ENCODE measurements at regions not wholly inside any gene's neighbourhood (a gene's known extent, or its start where the extent isn't known, plus 50 kb on each side); places are given as distances from the start of the nearest gene placed in this dataset.

DNA sequence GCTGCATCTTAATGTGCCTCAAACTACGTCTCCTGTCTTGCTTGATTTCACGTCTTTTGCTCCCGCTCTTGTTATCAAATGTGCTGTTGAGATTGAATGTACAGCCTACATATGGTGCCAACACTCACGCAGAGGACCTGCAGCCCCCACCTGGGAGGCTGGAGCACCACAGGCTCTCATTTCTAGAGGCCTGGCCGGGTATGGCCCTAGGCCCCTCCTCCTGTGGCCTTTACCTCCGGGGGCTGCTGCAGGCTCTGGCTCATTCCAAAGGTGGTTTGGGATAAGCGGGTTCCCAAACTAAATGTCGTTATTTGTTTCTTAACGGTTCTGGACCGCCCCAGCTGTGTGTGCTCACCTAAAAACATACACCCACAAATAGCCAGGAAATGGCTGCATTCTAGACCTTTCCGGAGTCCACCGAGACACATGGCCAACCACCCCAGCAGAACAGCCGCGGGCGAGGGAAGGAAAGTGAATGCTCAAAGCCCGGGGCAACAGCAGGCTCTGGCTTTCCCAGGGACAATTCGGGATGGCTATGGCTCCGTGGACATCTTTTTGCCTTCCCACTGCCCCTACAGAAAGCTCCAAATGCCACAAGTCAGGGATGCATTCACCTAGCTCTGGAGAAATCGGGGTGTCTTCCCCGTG, 105.9 kb downstream of the ENGASE start:
- TF ChIP-seq, protein P1, sequence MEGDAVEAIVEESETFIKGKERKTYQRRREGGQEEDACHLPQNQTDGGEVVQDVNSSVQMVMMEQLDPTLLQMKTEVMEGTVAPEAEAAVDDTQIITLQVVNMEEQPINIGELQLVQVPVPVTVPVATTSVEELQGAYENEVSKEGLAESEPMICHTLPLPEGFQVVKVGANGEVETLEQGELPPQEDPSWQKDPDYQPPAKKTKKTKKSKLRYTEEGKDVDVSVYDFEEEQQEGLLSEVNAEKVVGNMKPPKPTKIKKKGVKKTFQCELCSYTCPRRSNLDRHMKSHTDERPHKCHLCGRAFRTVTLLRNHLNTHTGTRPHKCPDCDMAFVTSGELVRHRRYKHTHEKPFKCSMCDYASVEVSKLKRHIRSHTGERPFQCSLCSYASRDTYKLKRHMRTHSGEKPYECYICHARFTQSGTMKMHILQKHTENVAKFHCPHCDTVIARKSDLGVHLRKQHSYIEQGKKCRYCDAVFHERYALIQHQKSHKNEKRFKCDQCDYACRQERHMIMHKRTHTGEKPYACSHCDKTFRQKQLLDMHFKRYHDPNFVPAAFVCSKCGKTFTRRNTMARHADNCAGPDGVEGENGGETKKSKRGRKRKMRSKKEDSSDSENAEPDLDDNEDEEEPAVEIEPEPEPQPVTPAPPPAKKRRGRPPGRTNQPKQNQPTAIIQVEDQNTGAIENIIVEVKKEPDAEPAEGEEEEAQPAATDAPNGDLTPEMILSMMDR (IDR thresholded peaks at IDR 0.05; ENCODE audit: low read depth, low read length) = no peak
- DNase-seq (ENCODE audit: low read depth in 2 of 2) = no peak

DNA sequence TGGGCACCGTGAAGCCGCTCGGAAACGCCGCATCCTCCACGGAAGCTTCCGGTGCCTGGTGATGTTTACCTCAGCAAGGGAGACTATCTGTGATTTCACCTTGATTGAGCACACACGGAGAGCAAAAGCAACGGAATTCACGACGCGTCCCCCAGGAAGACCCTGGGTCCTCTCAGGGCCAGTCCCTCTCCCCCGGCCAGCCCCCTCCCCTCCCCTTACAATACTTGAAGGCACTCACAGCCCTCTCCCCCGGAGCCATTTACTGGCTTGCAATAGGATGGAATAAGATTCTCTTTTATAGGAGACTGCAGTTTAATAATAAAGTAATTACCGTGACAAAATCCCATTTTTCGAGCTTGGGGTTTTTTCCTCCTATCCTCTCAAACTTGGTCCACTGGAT, 104.7 kb downstream of the ENGASE start:
- TF ChIP-seq, protein P1 (IDR thresholded peaks at IDR 0.05; ENCODE audit: low read depth, low read length) = no peak
- no peak for DNase-seq (ENCODE audit: low read depth in 2 of 2)
- H3K4me3 ChIP-seq (replicated peaks in 1 of 2; ENCODE audit: low read depth in 2 of 2, low read length in 2 of 2) = no peak overlapping the region

More for the DNA sequence above, 105.9 kb downstream of the ENGASE start:
- no peak overlapping the region for H3K4me3 ChIP-seq (replicated peaks in 1 of 2; ENCODE audit: low read depth in 2 of 2, low read length in 2 of 2)

DNA sequence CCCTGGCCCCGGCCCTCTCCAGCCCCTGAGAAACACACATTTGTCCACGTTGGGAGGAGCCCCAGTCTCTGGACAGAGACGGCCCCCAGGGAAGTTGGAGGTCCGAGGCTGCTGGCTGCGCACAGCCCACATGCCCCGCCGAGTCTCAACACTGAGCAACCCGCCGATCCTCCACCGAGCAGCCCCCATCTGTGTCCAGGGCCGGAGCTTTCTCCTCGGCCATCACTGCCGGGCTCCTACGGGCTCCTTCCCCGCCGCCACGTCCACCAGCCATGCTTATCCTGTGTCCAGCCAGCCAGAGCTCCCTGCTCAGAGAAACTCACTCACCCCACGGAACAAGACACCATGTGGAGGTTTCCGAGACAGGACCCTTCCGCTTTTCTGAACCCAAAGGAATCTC, 103.3 kb downstream of the ENGASE start:
- H3K4me3 ChIP-seq (replicated peaks in 1 of 2; ENCODE audit: low read depth in 2 of 2, low read length in 2 of 2) = no peak overlapping the region
- no peak for DNase-seq (ENCODE audit: low read depth in 2 of 2)
- TF ChIP-seq, protein P1 (IDR thresholded peaks at IDR 0.05; ENCODE audit: low read depth, low read length) = no peak

DNA sequence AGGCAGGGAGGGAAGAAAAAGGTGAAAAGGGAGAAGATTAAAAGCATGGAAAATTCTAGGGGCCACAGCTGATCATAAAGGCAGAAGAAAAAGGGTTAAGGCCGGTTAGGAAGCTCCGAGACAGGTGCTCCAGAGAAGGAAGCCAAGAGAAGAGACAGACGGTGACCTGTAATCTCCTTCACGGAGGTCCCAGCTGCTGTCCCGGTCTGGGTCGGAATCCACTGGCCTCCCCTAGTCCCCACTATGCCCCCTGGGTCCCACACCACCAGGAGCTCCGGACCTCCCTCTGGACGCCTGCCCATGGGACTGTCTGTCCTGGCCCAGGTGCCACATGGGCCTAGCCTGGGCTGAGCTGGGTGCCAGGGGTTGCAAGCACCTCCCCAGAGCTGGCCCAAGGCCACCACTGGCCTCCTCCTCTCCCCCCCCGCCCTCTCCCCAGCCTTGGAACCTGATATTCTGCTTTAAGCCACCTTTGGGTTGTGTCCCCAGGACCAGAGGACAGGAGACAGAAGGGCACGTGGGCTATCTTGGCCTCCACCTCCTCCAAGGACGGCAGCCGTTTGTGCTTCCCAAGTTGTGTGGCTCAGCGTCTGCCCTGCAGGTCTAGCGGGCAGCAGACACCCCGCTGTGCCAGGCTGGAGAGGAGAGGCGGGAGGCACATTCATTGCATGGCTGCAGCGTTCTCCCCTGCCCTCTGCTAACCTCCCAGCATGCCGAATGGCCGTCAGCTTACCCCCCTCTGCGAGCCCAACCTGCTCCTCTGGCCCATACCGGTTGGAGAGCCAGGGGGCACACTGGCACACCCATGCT, 102.4 kb downstream of the ENGASE start:
- DNase-seq (ENCODE audit: low read depth in 2 of 2) = no peak
- TF ChIP-seq, protein P1 (IDR thresholded peaks at IDR 0.05; ENCODE audit: low read depth, low read length) = no peak
- no peak overlapping the region for H3K4me3 ChIP-seq (replicated peaks in 1 of 2; ENCODE audit: low read depth in 2 of 2, low read length in 2 of 2)

DNA sequence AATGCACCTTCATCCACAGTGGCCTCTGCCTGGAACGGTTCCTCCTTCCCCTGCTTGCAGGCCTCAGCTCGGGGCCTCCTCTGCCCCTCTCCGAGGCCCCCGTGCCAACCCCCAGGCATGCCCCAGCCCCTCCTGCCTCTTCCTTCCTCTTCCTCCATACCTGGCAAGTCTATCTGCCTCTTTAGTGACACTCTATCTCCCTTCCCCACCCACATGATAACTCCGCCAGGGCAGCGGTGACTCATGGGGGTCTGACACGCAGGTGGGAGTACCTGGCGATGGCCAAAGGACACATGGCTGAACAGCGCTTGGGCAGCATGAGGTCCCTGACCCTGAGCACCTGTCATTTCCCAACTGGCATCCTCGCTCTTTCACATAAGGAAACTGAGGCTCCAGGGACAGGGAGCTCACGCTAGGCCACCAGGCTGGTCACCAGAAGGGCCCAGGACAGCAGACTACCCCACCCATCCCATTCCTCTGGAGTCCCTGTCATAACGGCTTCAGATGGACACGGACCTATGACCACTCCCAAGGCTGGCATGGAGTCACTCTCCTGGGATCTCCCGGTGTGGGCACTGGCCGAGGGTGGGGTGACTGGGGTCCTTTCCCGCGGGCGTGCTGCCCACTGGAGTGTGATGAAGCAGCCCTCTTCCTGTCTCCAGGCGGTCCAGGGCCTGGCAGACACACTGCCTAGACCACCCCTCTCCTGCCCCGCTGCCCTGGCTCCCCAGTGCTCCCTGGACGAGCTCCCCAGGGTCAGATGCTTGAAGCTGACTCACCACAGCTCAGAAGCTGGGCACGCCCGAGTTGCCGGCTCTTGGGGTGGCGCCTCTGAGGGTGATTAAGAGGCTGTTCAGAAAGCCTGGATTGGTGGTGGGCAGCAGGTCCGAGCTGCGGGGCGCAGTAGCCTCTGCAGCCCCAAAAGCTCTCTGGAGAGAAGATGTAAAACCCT, 100.6 kb downstream of the ENGASE start:
- peak in 1 of 2 donors; percentile 20 for DNase-seq (ENCODE audit: low read depth in 2 of 2)
- TF ChIP-seq, protein P1 (IDR thresholded peaks at IDR 0.05; ENCODE audit: low read depth, low read length) = no peak
- H3K4me3 ChIP-seq (replicated peaks in 1 of 2; ENCODE audit: low read depth in 2 of 2, low read length in 2 of 2) = no peak overlapping the region

DNA sequence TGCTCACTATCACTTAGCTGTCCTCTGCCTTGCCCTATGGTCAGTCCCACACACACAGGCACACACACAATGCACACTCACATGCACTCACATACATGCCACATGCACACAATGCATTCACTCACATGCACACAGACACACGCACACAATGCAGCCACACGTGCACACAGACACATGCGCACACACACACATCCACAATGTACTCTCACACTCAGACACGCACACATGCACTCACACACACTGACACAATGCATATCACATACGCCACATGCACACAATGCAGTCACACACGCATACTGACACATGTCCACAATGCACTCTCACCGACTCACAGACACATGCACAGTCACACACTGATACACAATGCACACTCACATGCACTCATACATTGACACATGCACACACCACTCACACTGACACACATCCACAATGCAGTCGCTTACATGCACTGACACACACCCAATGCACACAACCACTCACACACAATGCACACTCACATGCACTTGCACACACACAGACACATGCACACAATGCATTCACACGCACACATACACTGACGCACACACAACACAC, 99.7 kb downstream of the ENGASE start:
- DNase-seq (ENCODE audit: low read depth in 2 of 2) = no peak
- TF ChIP-seq, protein P1 (IDR thresholded peaks at IDR 0.05; ENCODE audit: low read depth, low read length) = no peak
- H3K4me3 ChIP-seq (replicated peaks in 1 of 2; ENCODE audit: low read depth in 2 of 2, low read length in 2 of 2) = no peak overlapping the region

Measured in cardiac fibroblast (primary cell).